OCI-LY1 (cell line): ENCODE measurements at regions not wholly inside any gene's neighbourhood (a gene's known extent, or its start where the extent isn't known, plus 50 kb on each side); places are given as distances from the start of the nearest gene placed in this dataset.

ENCODE experiments used
- CTCF ChIP-seq: fragments of 200-600 bp; sonication (generic), shearing (Covaris generic); IDR thresholded peaks from 2 replicates; pipeline ENCODE4 v1.5.1; 2017; ENCODE audit warnings: mild to moderate bottlenecking, antibody characterized with exemption, low read length, moderate library complexity, mixed read lengths
- EZH2 ChIP-seq: fragments of 200-600 bp; sonication (generic), shearing (Covaris generic); IDR thresholded peaks from 2 replicates; pipeline ENCODE4 v1.8.0; 2017; ENCODE audit warnings: borderline replicate concordance, mixed run types, mild to moderate bottlenecking, antibody characterized with exemption, low read length, moderate library complexity, mixed read lengths

GRCh38 chr5:56345352-56345751, 112.2 kb upstream of the ANKRD55 start:
- TF ChIP-seq CTCF (no peak), EZH2 (no peak)
